H9 (cell line): ENCODE measurements at regions not wholly inside any gene's neighbourhood (a gene's known extent, or its start where the extent isn't known, plus 50 kb on each side); places are given as distances from the start of the nearest gene placed in this dataset.

ENCODE experiments used
- DNase-seq: peaks from one replicate; pipeline ENCODE4 v3.0.0-alpha.2; 2017
- H2AFZ ChIP-seq: one replicate; pipeline ENCODE4 v1.6.1; 2013; ENCODE audit warnings: mild to moderate bottlenecking, low read length, control low read depth, moderate library complexity
- H2AK5ac ChIP-seq: 2 replicates; pipeline ENCODE4 v1.6.1; 2013; ENCODE audit warnings: low read length, control low read depth, mixed read lengths; ENCODE audit not compliant: insufficient read length
- H2BK120ac ChIP-seq: one replicate; pipeline ENCODE4 v1.6.1; 2013; ENCODE audit warnings: low read depth, mild to moderate bottlenecking, low read length, control low read depth, inconsistent platforms; ENCODE audit not compliant: poor library complexity, severe bottlenecking
- H2BK12ac ChIP-seq: 2 replicates; pipeline ENCODE4 v1.6.1; 2013; ENCODE audit warnings: low read length, control low read depth, mixed read lengths, low read depth; ENCODE audit not compliant: insufficient read length
- H2BK15ac ChIP-seq: 2 replicates; pipeline ENCODE4 v1.6.1; 2013; ENCODE audit warnings: low read depth, low read length, control low read depth
- H2BK20ac ChIP-seq: one replicate; pipeline ENCODE4 v1.6.1; 2013; ENCODE audit warnings: low read depth, mild to moderate bottlenecking, low read length, control low read depth, inconsistent platforms; ENCODE audit not compliant: poor library complexity, severe bottlenecking
- H2BK5ac ChIP-seq: 2 replicates; pipeline ENCODE4 v1.6.1; 2013; ENCODE audit warnings: low read length, control low read depth, mixed read lengths; ENCODE audit not compliant: insufficient read length
- H3K14ac ChIP-seq: 2 replicates; pipeline ENCODE4 v1.6.1; 2013; ENCODE audit warnings: low read length, control low read depth; ENCODE audit not compliant: insufficient read depth
- H3K18ac ChIP-seq: 2 replicates; pipeline ENCODE4 v1.6.1; 2013; ENCODE audit warnings: low read depth, mild to moderate bottlenecking, mixed read lengths, low read length, control low read depth; ENCODE audit not compliant: insufficient read length
- H3K23ac ChIP-seq: 2 replicates; pipeline ENCODE4 v1.6.1; 2013; ENCODE audit warnings: low read length, control low read depth, mixed read lengths, low read depth; ENCODE audit not compliant: insufficient read length
- H3K23me2 ChIP-seq: 2 replicates; pipeline ENCODE4 v1.6.1; 2013; ENCODE audit warnings: low read depth, mild to moderate bottlenecking, mixed read lengths, low read length, control low read depth; ENCODE audit not compliant: insufficient read length, poor library complexity, severe bottlenecking
- H3K27ac ChIP-seq: 2 replicates; pipeline ENCODE4 v1.5.1; 2013; ENCODE audit warnings: low read length, control low read depth, mixed read lengths, low read depth; ENCODE audit not compliant: insufficient read length
- H3K27me3 ChIP-seq: 2 replicates; pipeline ENCODE4 v1.6.1; 2013; ENCODE audit warnings: low read length, control low read depth, inconsistent platforms; ENCODE audit not compliant: insufficient read depth
- H3K4ac ChIP-seq: 2 replicates; pipeline ENCODE4 v1.6.1; 2013; ENCODE audit warnings: low read depth, mild to moderate bottlenecking, control low read depth, inconsistent platforms, low read length, moderate library complexity
- H3K4me1 ChIP-seq: 2 replicates; pipeline ENCODE4 v1.6.1; 2013; ENCODE audit warnings: low read length, control low read depth, inconsistent platforms; ENCODE audit not compliant: insufficient read depth
- H3K4me2 ChIP-seq: 2 replicates; pipeline ENCODE4 v1.6.1; 2013; ENCODE audit warnings: low read length, control low read depth, mixed read lengths; ENCODE audit not compliant: insufficient read length, insufficient read depth
- H3K56ac ChIP-seq: 2 replicates; pipeline ENCODE4 v1.6.1; 2013; ENCODE audit warnings: low read depth, mild to moderate bottlenecking, mixed read lengths, low read length, control low read depth; ENCODE audit not compliant: insufficient read length
- H3K79me1 ChIP-seq: 2 replicates; pipeline ENCODE4 v1.6.1; 2013; ENCODE audit warnings: low read depth, mild to moderate bottlenecking, moderate library complexity, low read length, control low read depth, inconsistent platforms; ENCODE audit not compliant: insufficient read depth, poor library complexity, severe bottlenecking
- H3K79me2 ChIP-seq: 2 replicates; pipeline ENCODE4 v1.6.1; 2013; ENCODE audit warnings: low read length, control low read depth, inconsistent platforms; ENCODE audit not compliant: insufficient read depth
- H3K9ac ChIP-seq: 2 replicates; pipeline ENCODE4 v1.6.1; 2013; ENCODE audit warnings: low read length, control low read depth, mixed read lengths; ENCODE audit not compliant: insufficient read length; ENCODE audit errors: extremely low read depth
- H3K9me3 ChIP-seq: one replicate; pipeline ENCODE4 v1.6.1; 2013; ENCODE audit warnings: low read depth, low read length, inconsistent platforms; ENCODE audit not compliant: control insufficient read depth
- H3T11ph ChIP-seq: one replicate; pipeline ENCODE4 v1.6.1; 2013; ENCODE audit warnings: mild to moderate bottlenecking, low read length, control low read depth, inconsistent platforms
- H4K20me1 ChIP-seq: one replicate; pipeline ENCODE4 v1.6.1; 2013; ENCODE audit not compliant: control insufficient read depth, insufficient read length, insufficient read depth
- H4K5ac ChIP-seq: 2 replicates; pipeline ENCODE4 v1.6.1; 2013; ENCODE audit warnings: low read depth, mild to moderate bottlenecking, mixed read lengths, low read length, control low read depth; ENCODE audit not compliant: insufficient read length
- H4K8ac ChIP-seq: replicated peaks from 2 replicates; pipeline ENCODE4 v1.6.1; 2013; ENCODE audit warnings: low read length, control low read depth, mixed read lengths, low read depth; ENCODE audit not compliant: insufficient read length
- H4K91ac ChIP-seq: 2 replicates; pipeline ENCODE4 v1.6.1; 2013; ENCODE audit warnings: low read depth, mild to moderate bottlenecking, moderate library complexity, mixed read lengths, low read length, control low read depth; ENCODE audit not compliant: insufficient read length
- H3K27ac Mint-ChIP-seq, 3 experiments: 2 replicates in 2 of 3; 3 replicates in 1 of 3; pipeline ENCODE4 v1.8.0; 2020 to 2021; ENCODE audit warnings: mixed read lengths in 3 of 3, mild to moderate bottlenecking in 1 of 3, moderate library complexity in 1 of 3
- H3K27me3 Mint-ChIP-seq: 2 replicates; pipeline ENCODE4 v1.8.0; 2021; ENCODE audit warnings: low read depth, mild to moderate bottlenecking, moderate library complexity, mixed read lengths
- H3K36me3 Mint-ChIP-seq, 3 experiments: 2 replicates in 2 of 3; 3 replicates in 1 of 3; pipeline ENCODE4 v1.8.0; 2020 to 2021; ENCODE audit warnings: low read depth in 3 of 3, mixed read lengths in 3 of 3; ENCODE audit not compliant: insufficient read depth in 1 of 3
- H3K4me1 Mint-ChIP-seq, 2 experiments: 2 replicates each; pipeline ENCODE4 v1.8.0; 2020; ENCODE audit warnings: mixed read lengths in 2 of 2
- H3K4me3 Mint-ChIP-seq, 2 experiments: 2 replicates in 1 of 2; 3 replicates in 1 of 2; pipeline ENCODE4 v1.8.0; 2020 to 2021; ENCODE audit warnings: mild to moderate bottlenecking in 2 of 2, mixed read lengths in 2 of 2, moderate library complexity in 1 of 2
- H3K9me3 Mint-ChIP-seq, 2 experiments: 2 replicates in 1 of 2; 3 replicates in 1 of 2; pipeline ENCODE4 v1.8.0; 2020; ENCODE audit warnings: mild to moderate bottlenecking in 2 of 2, mixed read lengths in 2 of 2, moderate library complexity in 1 of 2
- CTCF ChIP-seq: fragments of 200-600 bp; sonication (generic); conservative IDR thresholded peaks from 3 replicates; pipeline ENCODE4 v1.8.0; 2021; ENCODE audit warnings: antibody characterized with exemption, mild to moderate bottlenecking
- WGBS: extraction: QIAGEN DNeasy Blood & Tissue Kit; methylation state at CpG from one replicate; pipeline ENCODE4 v1.1.7; 2013; ENCODE audit warnings: missing lambda C conversion rate, low lambda C conversion rate, mixed read lengths; ENCODE audit not compliant: insufficient read length; ENCODE audit errors: extremely low coverage; 5-methylcytosine and 5-hydroxymethylcytosine counted together

DNA sequence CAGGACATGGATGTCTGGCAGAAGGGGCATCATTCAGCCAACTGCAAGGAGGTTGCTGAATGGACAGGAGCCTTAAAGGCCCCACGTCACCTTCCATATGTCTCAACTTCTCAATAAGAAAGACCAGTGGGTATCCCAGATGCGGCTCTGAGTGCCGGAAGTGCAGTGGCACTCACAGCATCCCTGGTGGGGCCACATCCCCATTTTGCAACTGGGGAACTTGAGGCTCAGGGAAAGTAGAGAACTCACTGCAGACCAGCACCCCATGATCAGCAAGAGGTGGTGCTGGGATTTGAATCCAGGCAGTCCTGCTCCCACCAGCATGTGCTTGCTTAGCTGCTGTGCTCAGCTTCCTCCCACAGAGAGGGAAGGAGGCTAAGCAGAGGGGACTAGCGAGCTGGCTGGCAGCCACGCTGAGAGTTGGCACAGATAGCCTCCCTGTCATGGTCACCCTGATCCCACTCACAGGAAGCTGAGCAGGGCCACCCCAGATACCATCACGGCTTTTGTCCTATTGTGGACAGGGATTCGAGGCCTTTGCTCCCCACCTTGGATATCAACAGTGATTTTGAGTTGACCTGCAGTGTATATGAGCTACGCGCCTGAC is 294.2 kb upstream of the FOXF1 start:
- Histone ChIP-seq H2AK5ac (no peak overlapping the region), H3K79me1 (no peaks in the 10 kb centered on the region), H3K56ac (no peak overlapping the region), H3K4me1 (no peaks in the 10 kb centered on the region), H3K27ac (no peak overlapping the region), H3K18ac (no peak overlapping the region), H2BK120ac (no peak overlapping the region), H3K23ac (no peak overlapping the region), H4K91ac (no peak overlapping the region), H3T11ph (no peak overlapping the region), H3K23me2 (no peaks in the 10 kb centered on the region), H3K9me3 (no peaks in the 10 kb centered on the region), H3K27me3 (no peaks in the 10 kb centered on the region), H3K4ac (no peak overlapping the region), H2AFZ (no peak overlapping the region), H4K8ac (no peak overlapping the region), H3K9ac (no peak overlapping the region), H2BK20ac (no peak overlapping the region), H4K5ac (no peak overlapping the region), H2BK15ac (no peak overlapping the region), H3K4me2 (no peak overlapping the region), H4K20me1 (no peaks in the 10 kb centered on the region), H3K14ac (no peak overlapping the region; the same call in 1 of the 2 replicates), H3K79me2 (no peaks in the 10 kb centered on the region), H2BK5ac (no peak overlapping the region), H2BK12ac (no peak overlapping the region)
- Mint-ChIP-seq H3K9me3 (peaks cover 0 to 5% of the 10 kb centered on the region in 2 experiments; a peak in 1 of 5 replicates), H3K36me3 (peaks cover 0 to 10% (median 2%) of the 10 kb centered on the region in 3 experiments; a peak in 3 of 7 replicates), H3K27ac (no peak overlapping the region), H3K4me1 (peaks cover 0 to 2% of the 10 kb centered on the region in 2 experiments; a peak in 1 of 4 replicates), H3K4me3 (no peak overlapping the region), H3K27me3 (peaks cover 14% of the 10 kb centered on the region)
- WGBS: no CpG with 5 or more reads among the region's 9 CpGs
- TF ChIP-seq CTCF: no peak
- DNase-seq: no peak
